ENCODE measurements at regions not wholly inside any gene's neighbourhood (a gene's known extent, or its start where the extent isn't known, plus 50 kb on each side); places are given as distances from the start of the nearest gene placed in this dataset.

- TF ChIP-seq POLR2A (IDR thresholded peaks at IDR 0.05; ENCODE audit: extremely low read depth, insufficient read length) = no peak
- no peak for TF ChIP-seq MAX (IDR thresholded peaks at IDR 0.05; ENCODE audit: low read depth, low read length)
- no peak for TF ChIP-seq CTCF (IDR thresholded peaks at IDR 0.05; ENCODE audit: low read depth, low read length)
- TF ChIP-seq MYC (IDR thresholded peaks at IDR 0.05; ENCODE audit: low read depth, low read length) = no peak
Observed at GRCh38 chr4:45803994-45804393, 319.9 kb downstream of the GABRG1 start.

Data from NB4 (cell line).